ENCODE measurements at regions not wholly inside any gene's neighbourhood (a gene's known extent, or its start where the extent isn't known, plus 50 kb on each side); places are given as distances from the start of the nearest gene placed in this dataset.

DNA sequence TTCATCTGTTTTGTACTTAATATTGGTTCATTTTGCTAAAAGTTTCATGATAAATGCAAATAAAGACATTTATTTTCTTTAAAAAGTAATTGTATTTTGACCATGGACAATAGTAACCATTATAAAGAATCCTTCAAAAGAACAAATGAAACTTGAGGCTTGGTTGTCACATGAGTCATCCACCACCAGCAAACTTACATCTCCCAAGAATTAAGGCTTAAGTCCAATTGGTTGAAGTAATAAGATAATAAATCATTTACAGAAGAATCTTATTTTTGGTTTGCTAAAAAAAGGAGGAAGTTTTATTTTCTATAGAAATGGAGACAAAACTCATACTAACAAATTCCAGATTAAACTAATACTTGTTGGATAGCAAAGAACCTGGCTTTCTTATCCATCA is 84.8 kb upstream of the KITLG start:
- TF ChIP-seq, protein P1, sequence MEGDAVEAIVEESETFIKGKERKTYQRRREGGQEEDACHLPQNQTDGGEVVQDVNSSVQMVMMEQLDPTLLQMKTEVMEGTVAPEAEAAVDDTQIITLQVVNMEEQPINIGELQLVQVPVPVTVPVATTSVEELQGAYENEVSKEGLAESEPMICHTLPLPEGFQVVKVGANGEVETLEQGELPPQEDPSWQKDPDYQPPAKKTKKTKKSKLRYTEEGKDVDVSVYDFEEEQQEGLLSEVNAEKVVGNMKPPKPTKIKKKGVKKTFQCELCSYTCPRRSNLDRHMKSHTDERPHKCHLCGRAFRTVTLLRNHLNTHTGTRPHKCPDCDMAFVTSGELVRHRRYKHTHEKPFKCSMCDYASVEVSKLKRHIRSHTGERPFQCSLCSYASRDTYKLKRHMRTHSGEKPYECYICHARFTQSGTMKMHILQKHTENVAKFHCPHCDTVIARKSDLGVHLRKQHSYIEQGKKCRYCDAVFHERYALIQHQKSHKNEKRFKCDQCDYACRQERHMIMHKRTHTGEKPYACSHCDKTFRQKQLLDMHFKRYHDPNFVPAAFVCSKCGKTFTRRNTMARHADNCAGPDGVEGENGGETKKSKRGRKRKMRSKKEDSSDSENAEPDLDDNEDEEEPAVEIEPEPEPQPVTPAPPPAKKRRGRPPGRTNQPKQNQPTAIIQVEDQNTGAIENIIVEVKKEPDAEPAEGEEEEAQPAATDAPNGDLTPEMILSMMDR (conservative IDR thresholded peaks at IDR 0.05): no peak

DNA sequence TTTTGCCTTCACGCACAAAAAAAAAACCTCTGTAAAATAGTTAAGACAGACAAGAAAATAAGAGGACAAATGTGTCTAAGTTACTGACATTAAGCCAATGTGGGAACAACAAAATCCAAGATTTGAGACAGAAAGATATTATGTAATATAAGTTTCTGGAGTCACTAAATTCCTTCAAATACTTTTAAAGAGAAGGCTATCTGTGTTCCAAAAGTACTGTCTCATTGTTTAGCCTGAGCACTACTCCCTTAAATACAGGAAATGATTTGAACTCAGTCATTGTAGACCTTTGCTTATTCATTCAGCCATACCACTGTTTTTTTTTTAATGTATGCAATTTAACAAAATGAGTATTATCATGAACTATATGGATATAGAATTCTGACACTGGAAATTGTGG is 82.7 kb upstream of the KITLG start:
- H3K27me3 ChIP-seq (ENCODE audit: control insufficient read depth, insufficient read depth, low read length, poor library complexity, severe bottlenecking): no peaks in the 10 kb centered on the region
- no peaks in the 10 kb centered on the region for H3K4me1 ChIP-seq (ENCODE audit: control insufficient read depth, insufficient read depth, low read length)
- Mint-ChIP-seq H3K36me3 (ENCODE audit: low read depth) (no peaks in the 10 kb centered on the region), H3K9me3 (no peaks in the 10 kb centered on the region), H3K4me3 (no peak overlapping the region), H3K4me1 (peaks cover 6% of the 10 kb centered on the region), H3K27ac (no peak overlapping the region), H3K27me3 (ENCODE audit: insufficient read depth) (no peaks in the 10 kb centered on the region)
- WGBS, 2 experiments (ENCODE audit: insufficient coverage in 1 of 2, insufficient read length in 1 of 2): 100% methylated on average over 1 of the region's 1 CpG
- no peak overlapping the region for H3K9ac ChIP-seq (ENCODE audit: extremely low read depth, low read length, poor library complexity, severe bottlenecking)
- H3K4me3 ChIP-seq (ENCODE audit: low read length): no peak overlapping the region
- no peak overlapping the region for H3K27ac ChIP-seq (ENCODE audit: low read depth, low read length)
- H3K36me3 ChIP-seq (ENCODE audit: control insufficient read depth, insufficient read depth, low read length): no peaks in the 10 kb centered on the region
- TF ChIP-seq, protein P1 (conservative IDR thresholded peaks at IDR 0.05): no peak
- no peak for DNase-seq
- no peaks in the 10 kb centered on the region for H3K9me3 ChIP-seq (ENCODE audit: control insufficient read depth, low read length)

More for the DNA sequence above, 84.8 kb upstream of the KITLG start:
- H3K27ac ChIP-seq (ENCODE audit: low read depth, low read length): no peak overlapping the region
- H3K4me3 ChIP-seq (ENCODE audit: low read length): no peak overlapping the region
- Mint-ChIP-seq H3K4me1 (peaks cover 10% of the 10 kb centered on the region), H3K9me3 (no peaks in the 10 kb centered on the region), H3K27ac (no peak overlapping the region), H3K36me3 (ENCODE audit: low read depth) (no peaks in the 10 kb centered on the region), H3K4me3 (no peak overlapping the region), H3K27me3 (ENCODE audit: insufficient read depth) (no peaks in the 10 kb centered on the region)
- no peaks in the 10 kb centered on the region for H3K9me3 ChIP-seq (ENCODE audit: control insufficient read depth, low read length)
- H3K4me1 ChIP-seq (ENCODE audit: control insufficient read depth, insufficient read depth, low read length): no peaks in the 10 kb centered on the region
- no peaks in the 10 kb centered on the region for H3K27me3 ChIP-seq (ENCODE audit: control insufficient read depth, insufficient read depth, low read length, poor library complexity, severe bottlenecking)
- no peaks in the 10 kb centered on the region for H3K36me3 ChIP-seq (ENCODE audit: control insufficient read depth, insufficient read depth, low read length)
- H3K9ac ChIP-seq (ENCODE audit: extremely low read depth, low read length, poor library complexity, severe bottlenecking): no peak overlapping the region
- DNase-seq: no peak

DNA sequence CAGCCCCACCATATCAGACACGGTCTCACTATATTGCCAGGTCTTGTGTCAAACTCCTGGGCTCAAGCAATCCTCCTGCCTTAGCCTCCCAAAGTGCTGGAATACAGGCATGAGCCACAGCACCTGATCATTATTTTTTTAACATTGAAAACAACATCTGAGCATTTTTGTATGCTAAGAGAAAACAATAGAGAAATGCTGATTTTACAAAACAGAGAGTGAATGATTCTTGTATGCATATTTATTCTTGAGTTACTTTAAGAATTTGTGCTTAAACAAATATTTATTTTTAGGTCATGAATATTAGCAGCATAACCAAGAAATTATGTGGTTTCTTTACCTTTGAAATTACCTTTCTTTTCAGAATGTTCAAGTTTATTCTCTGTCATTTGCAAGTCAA is 81.8 kb upstream of the KITLG start:
- H3K36me3 ChIP-seq (ENCODE audit: control insufficient read depth, insufficient read depth, low read length): no peaks in the 10 kb centered on the region
- H3K27ac Mint-ChIP-seq: no peak overlapping the region
- H3K4me3 ChIP-seq (ENCODE audit: low read length): no peak overlapping the region
- H3K36me3 Mint-ChIP-seq (ENCODE audit: low read depth): no peaks in the 10 kb centered on the region
- H3K4me1 Mint-ChIP-seq: peaks cover 6% of the 10 kb centered on the region
- H3K4me1 ChIP-seq (ENCODE audit: control insufficient read depth, insufficient read depth, low read length): no peaks in the 10 kb centered on the region
- H3K27me3 ChIP-seq (ENCODE audit: control insufficient read depth, insufficient read depth, low read length, poor library complexity, severe bottlenecking): no peaks in the 10 kb centered on the region
- H3K27me3 Mint-ChIP-seq (ENCODE audit: insufficient read depth): no peaks in the 10 kb centered on the region
- TF ChIP-seq, protein P1 (conservative IDR thresholded peaks at IDR 0.05): no peak
- H3K27ac ChIP-seq (ENCODE audit: low read depth, low read length): no peak overlapping the region
- no peak overlapping the region for H3K9ac ChIP-seq (ENCODE audit: extremely low read depth, low read length, poor library complexity, severe bottlenecking)
- no peaks in the 10 kb centered on the region for H3K9me3 Mint-ChIP-seq
- no peaks in the 10 kb centered on the region for H3K9me3 ChIP-seq (ENCODE audit: control insufficient read depth, low read length)
- no peak for DNase-seq
- H3K4me3 Mint-ChIP-seq: no peak overlapping the region
- 96 to 100% methylated on average over 1 of the region's 1 CpG for WGBS, 2 experiments (ENCODE audit: insufficient coverage in 1 of 2, insufficient read length in 1 of 2)
